ENCODE measurements at regions not wholly inside any gene's neighbourhood (a gene's known extent, or its start where the extent isn't known, plus 50 kb on each side); places are given as distances from the start of the nearest gene placed in this dataset.
A peak's percentile ranks its signal among the peaks of the same experiment; 100 is the strongest.
"Not testable (repeated sequence)": the region's sequence is repeated elsewhere in the genome, so short reads cannot be mapped to it uniquely, and the experiment has no call there.

GRCh38 chr14:104390221-104390931, 189.2 kb upstream of the C14orf180 start:
- no peak for DNase-seq

GRCh38 chr14:104390941-104391901, 188.3 kb upstream of the C14orf180 start:
- no peak for DNase-seq

GRCh38 chr14:104392001-104392395, 187.6 kb upstream of the C14orf180 start:
- no peak for DNase-seq

- no peak for DNase-seq
These were observed 187.0 kb upstream of the C14orf180 start for GRCh38 chr14:104392396-104393198.

GRCh38 chr14:104393199-104393897, 186.2 kb upstream of the C14orf180 start:
- DNase-seq: no peak

- peak; percentile 49 to 61 for DNase-seq
These were observed 185.6 kb upstream of the C14orf180 start for GRCh38 chr14:104393898-104394381.

- DNase-seq: no peak
These were observed 185.1 kb upstream of the C14orf180 start for GRCh38 chr14:104394409-104394851.

- no peak for DNase-seq
These were observed 184.3 kb upstream of the C14orf180 start for GRCh38 chr14:104395276-104395675.

- DNase-seq: no peak
These were observed 183.5 kb upstream of the C14orf180 start for GRCh38 chr14:104395941-104396681.

GRCh38 chr14:104396682-104397470, 182.7 kb upstream of the C14orf180 start:
- no peak for DNase-seq

- DNase-seq: no peak
These were observed 181.6 kb upstream of the C14orf180 start for GRCh38 chr14:104397956-104398355.

- no peak for DNase-seq
These were observed 180.9 kb upstream of the C14orf180 start for GRCh38 chr14:104398656-104399055.

GRCh38 chr14:104399432-104400155, 180.0 kb upstream of the C14orf180 start:
- no peak for DNase-seq

GRCh38 chr14:104400355-104400754, 179.2 kb upstream of the C14orf180 start:
- no peak for DNase-seq

- DNase-seq: no peak
These were observed 177.8 kb upstream of the C14orf180 start for GRCh38 chr14:104401785-104402184.

- not testable (repeated sequence) for DNase-seq
These were observed 177.3 kb upstream of the C14orf180 start for GRCh38 chr14:104402303-104402702.

GRCh38 chr14:104403421-104404220, 175.9 kb upstream of the C14orf180 start:
- peak in 1 of 2 experiments; percentile 1 for DNase-seq

- no peak for DNase-seq
These were observed 174.6 kb upstream of the C14orf180 start for GRCh38 chr14:104404922-104405321.
